OCI-LY7 (cell line): ENCODE measurements at regions not wholly inside any gene's neighbourhood (a gene's known extent, or its start where the extent isn't known, plus 50 kb on each side); places are given as distances from the start of the nearest gene placed in this dataset.

Source experiments
- CTCF ChIP-seq: fragments of 200-600 bp; sonication (generic); conservative IDR thresholded peaks from 2 replicates; pipeline ENCODE4 v1.5.1; 2014; ENCODE audit warnings: mild to moderate bottlenecking, antibody characterized with exemption, low read length, moderate library complexity, mixed read lengths
- EZH2phosphoT487 ChIP-seq: fragments of 200-600 bp; sonication (generic); IDR thresholded peaks from 2 replicates; pipeline ENCODE4 v1.6.1; 2018; ENCODE audit warnings: low read depth, borderline replicate concordance, mild to moderate bottlenecking, mixed run types, antibody characterized with exemption, low read length, moderate library complexity, mixed read lengths

- TF ChIP-seq CTCF (no peak), EZH2phosphoT487 (no peak)
Observed at GRCh38 chr10:10667466-10667865, 350.2 kb upstream of the CELF2 start.
